ENCODE measurements at regions not wholly inside any gene's neighbourhood (a gene's known extent, or its start where the extent isn't known, plus 50 kb on each side); places are given as distances from the start of the nearest gene placed in this dataset.
A peak's percentile ranks its signal among the peaks of the same experiment; 100 is the strongest.
"Not testable (repeated sequence)": the region's sequence is repeated elsewhere in the genome, so short reads cannot be mapped to it uniquely, and the experiment has no call there.

DNA sequence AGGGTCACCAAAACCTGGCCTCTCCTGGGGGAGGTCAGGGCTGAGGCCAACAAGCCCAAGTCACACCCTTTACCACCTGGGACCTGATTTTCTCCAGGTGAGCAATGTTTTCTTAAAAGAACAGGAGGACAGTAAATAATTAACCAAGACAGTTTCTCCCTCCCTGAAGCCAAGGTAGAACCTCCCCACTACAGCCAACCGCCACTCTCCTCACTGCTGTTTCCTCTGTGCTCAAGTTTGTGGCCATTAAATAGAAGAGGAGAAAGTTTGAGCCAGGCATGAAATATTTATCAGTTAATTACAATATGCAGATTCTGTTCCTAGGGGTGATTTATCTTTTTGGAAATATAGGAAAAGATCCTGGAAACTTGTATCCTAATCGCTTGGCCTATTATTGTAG, 150.6 kb upstream of the ANKRD20A1 start:
- DNase-seq (ENCODE audit: low read depth in 1 of 2, low spot score in 1 of 2): not testable (repeated sequence)

DNA sequence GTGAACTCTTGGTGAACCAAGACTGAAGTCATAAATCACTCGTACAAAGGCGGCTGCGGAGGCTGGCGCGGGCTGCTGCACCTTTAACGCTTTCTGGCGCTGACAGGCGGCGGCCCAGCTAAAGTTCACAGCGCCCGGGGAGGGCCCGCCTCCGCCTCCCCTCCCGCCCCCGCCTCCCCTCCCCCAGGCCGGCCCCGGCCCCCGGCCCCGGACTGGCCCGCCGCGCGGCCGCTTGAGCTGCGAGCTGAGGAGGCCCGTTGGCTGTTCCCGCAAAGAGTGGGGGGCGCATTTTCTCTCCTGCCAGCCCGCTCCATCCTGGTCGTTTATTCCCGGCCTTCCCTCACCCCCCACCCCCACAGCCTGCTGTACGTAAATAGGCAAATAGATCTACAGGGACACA, 147.3 kb upstream of the ANKRD20A1 start:
- not testable (repeated sequence) for DNase-seq (ENCODE audit: low read depth in 1 of 2, low spot score in 1 of 2)

DNA sequence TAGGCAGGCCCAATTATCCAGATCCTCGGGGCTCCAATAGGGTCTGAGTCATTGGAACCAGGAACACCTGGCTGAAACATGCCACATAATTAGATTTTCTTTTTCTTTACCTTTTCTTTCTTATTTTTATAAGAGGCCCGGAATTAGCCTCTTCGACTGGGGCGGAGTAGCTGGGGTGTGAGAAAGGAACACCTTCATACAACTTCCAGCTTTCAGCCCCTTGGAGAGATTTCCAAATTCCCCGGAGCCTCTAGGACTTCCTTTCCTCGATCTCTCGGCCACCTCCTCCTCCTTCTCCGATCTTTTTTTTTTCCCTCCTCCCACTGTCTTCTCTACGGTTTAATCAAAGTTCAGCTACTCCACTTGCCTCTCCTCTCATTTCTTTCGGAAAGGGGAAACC, 146.8 kb upstream of the ANKRD20A1 start:
- DNase-seq (ENCODE audit: low read depth in 1 of 2, low spot score in 1 of 2): not testable (repeated sequence)

DNA sequence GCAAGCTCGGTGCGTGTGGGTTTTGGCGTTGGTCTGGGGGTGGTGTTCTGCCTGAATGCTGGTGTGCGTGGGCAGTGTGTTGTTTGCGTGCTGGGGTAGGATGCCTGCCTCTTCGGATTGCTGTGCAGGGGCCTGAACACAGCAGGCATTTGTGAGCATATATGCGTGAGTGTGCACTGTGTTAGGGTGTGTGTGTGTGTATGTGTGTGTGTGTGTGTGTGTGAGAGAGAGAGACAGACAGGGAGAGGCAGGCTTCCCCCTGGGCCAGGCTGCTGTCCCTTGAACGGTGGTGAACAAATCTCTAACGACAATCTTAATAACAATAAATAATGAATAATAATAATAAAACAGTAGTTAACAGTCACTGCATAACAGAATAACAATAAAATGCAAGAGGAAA, 145.8 kb upstream of the ANKRD20A1 start:
- not testable (repeated sequence) for DNase-seq (ENCODE audit: low read depth in 1 of 2, low spot score in 1 of 2)

DNA sequence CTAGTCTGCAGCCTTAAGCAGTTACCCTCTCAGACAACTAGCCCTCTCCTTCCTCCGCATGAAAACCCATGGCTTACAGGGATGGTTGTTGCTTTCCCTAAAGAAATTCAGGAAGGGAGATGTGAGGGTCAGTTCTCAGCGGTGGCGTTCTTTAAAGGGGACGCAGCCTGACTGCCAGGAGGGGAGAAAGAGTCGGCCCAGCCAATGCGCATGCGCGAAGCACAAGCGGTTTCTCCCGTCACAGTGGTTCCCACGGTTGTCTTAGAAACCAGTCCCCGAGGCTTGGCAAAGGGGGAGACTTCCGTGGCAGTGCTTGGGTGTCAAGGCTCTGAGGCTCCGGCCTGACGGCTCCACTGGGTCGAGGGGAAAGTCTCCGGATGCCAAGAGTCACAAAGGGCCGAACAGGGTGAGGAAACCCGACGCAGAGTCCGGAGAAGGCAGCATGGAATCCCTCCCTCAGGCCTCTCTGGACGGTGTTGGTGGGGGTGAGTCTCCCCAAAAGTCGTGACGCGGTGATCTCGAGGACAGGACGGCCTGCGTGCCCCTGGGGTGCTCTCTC, 140.8 kb upstream of the ANKRD20A1 start:
- peak in 1 of 2 donors; percentile 32 for DNase-seq (ENCODE audit: low read depth in 1 of 2, low spot score in 1 of 2)

DNA sequence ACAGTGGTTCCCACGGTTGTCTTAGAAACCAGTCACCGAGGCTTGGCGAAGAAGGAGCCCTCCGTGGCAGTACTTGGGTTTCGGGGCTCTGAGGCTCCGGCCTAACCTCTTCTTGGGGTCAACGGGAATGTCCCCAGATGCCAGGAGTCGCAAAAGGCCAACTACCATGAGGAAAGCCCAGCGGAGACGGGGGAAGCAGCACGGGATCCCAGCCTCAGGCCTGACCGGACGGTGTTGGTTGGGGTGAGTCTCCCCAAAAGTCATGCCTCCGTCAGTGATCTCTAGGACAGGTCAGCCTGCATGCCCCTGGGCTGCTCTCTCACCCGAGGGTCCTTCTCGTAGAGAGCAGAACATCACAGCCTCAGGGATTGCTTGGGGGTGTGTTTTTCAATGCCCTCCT, 138.2 kb upstream of the ANKRD20A1 start:
- DNase-seq (ENCODE audit: low read depth in 1 of 2, low spot score in 1 of 2): not testable (repeated sequence)

DNA sequence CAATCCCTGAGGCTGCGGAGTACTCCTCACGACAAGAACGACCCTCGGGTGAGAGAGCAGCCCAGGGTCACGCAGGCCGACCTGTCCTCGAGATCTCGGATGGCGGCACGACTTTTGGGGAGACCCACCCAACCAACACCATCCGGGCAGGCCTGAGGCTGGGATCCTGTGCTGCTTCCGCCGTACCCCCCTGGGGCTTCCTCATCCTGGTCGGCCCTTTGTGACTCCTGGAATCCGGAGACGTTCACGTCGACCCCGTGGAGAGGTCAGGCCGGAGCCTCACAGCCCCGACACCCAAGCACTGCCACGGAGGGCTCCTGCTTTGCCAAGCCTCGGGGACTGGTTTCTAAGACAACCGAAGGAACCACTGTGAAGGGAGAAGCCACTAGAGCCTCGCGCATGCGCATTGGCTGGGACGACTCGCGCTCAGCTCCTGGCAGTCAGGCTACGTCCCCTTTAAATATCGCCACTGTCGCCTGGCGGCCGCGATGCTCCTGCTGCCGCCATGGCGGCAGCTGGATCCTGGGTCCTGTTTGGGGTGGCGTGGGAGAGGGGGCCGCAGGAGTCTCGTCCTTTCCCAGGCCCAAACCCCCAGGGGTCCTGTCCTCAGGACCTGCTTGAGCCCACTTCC, 136.2 kb upstream of the ANKRD20A1 start:
- DNase-seq (ENCODE audit: low read depth in 1 of 2, low spot score in 1 of 2): not testable (repeated sequence)

DNA sequence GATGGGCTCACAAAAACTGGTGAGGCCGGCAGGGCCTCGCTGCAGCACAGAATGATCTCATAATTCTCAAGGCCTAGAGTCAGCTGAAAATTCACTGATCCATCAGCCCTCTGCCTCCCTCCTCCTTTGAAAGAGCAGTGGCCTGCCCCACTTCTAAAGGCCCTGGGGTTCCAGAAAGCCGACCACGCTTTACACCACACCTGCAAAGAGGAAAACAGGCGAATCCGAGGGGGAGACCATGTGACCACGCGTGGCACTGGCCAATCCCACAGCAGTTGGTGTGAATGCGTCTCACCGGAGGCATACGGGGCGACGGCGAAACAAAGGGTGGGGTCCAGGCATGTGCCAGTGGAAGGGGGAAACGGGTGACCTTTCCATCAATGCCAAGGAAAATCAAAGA, 135.5 kb upstream of the ANKRD20A1 start:
- DNase-seq (ENCODE audit: low read depth in 1 of 2, low spot score in 1 of 2): not testable (repeated sequence)

DNA sequence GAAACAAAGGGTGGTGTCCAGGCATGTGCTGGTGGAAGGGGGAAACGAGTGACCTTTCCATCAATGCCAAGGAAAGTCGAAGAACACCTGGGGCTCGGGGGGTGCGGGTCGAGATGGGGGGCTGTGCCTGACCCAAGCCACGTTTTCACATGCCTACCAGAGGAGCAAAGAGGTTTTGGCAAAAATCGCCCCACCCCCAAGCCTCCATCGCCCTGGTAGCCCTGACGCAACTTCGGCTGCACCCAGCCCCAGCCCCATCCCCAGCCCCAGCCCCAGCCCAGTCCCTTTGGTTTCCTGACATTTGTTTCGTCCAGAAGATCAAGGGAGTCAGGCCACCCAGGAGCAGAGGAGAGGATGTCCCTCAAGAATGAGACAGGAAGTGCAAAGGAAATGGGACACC, 133.8 kb upstream of the ANKRD20A1 start:
- DNase-seq (ENCODE audit: low read depth in 1 of 2, low spot score in 1 of 2): peak in 1 of 2 donors; percentile 3

DNA sequence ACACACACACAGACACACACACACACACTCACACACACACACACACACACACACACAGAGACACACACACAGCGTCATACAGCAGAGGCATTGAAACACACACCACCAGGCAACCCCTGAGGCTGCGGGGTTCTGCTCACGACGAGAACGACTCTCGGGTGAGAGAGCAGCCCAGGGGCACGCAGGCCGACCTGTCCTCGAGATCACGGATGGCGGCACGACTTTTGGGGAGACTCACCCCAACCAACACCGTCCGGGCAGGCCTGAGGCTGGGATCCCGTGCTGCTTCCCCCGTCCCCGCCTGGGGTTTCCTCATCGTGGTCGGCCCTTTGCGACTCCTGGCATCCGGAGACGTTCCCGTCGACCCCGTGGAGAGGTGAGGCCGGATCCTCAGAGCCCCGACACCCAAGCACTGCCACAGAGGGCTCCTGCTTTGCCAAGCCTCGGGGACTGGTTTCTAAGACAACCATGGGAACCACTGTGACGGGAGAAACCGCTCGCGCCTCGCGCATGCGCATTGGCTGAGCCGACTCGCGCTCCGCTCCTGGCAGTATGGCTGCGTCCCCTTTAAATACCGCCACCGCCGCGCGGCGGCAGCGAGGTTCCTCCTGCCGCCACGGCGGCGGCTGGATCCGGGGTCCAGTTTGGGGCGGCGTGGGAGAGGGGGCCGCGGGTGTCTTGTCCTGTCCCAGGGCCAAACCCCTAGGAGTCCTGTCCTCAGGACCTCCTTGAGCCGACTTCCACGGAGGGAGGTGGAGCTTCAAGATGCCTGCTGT, 132.3 kb upstream of the ANKRD20A1 start:
- peak in 1 of 2 donors; percentile 0 for DNase-seq (ENCODE audit: low read depth in 1 of 2, low spot score in 1 of 2)

DNA sequence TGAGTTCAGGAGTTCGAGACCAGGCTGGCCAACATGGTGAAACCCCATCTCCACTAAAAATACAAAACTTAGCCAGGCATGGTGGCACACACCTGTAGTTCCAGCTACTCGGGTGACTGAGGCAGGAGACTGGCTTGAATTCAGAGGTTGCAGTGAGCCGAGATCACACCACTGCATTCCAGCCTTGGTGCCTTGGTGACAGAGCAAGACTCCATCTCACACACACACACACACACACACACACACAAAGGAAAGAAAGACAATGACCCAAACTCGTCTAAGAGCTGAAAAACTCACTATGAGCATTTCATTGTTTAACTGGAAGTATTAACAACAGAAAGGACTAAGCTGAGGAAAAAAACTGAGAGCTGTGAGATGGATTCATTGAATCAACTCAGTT, 95.6 kb upstream of the ANKRD20A1 start:
- not testable (repeated sequence) for DNase-seq (ENCODE audit: low read depth in 1 of 2, low spot score in 1 of 2)

DNA sequence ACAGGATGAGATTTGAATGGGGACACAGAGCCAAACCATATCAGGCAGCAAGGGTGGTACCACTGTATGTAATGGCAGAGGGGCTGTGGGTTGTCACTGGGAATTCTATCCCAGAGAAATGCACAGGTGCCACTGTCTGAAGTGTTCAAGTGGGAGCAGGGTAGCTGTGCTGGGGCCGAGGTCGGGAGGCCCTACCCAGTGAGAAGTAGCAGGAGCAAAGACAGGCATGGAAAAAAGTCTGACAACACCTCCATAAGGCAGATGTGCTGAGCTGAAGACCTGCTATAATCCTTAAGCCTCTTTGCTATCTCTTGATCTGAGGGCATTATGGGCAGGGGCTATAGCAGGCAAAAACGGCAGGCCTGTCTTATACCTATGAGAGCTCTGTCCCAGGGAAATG, 86.9 kb upstream of the ANKRD20A1 start:
- DNase-seq (ENCODE audit: low read depth in 1 of 2, low spot score in 1 of 2): not testable (repeated sequence)

DNA sequence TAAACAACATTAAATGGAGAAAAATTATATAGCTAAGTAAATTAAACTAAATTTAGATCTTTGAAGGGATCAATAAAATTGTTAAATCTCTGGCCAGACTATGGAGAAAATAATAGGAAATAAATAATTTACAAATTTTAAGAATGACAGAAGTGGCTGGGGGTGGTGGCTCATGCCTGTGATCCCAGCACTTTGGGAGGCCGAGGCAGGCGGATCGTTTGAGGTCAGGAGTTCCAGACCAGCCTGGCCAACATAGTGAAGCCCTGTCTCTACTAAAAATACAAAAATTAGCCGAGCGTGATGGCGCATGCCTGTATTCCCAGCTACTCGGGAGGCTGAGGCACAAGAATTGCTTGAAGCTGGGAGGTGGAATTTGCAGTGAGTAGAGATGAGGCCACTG, 58.6 kb upstream of the ANKRD20A1 start:
- DNase-seq (ENCODE audit: low read depth in 1 of 2, low spot score in 1 of 2): not testable (repeated sequence)

Data from activated CD4-positive, alpha-beta T cell treated with anti-CD3 and anti-CD28 coated beads, Interleukin-2, amount 50 U/mL, for 24 hours (primary cell).